ENCODE measurements at regions not wholly inside any gene's neighbourhood (a gene's known extent, or its start where the extent isn't known, plus 50 kb on each side); places are given as distances from the start of the nearest gene placed in this dataset.

GRCh38 chr16:22633280-22633679, 122.6 kb downstream of the NPIPB5 start (continued):
- TF ChIP-seq ZBTB33 (IDR thresholded peaks at IDR 0.05; ENCODE audit: borderline replicate concordance, low read depth) (no peak), EZH2phosphoT487 (IDR thresholded peaks at IDR 0.05; ENCODE audit: borderline replicate concordance, low read depth) (no peak), FOSL2 (IDR thresholded peaks at IDR 0.05; ENCODE audit: borderline replicate concordance, low read depth) (no peak)

- no peak overlapping the region for H3K4me2 ChIP-seq
- ChIA-PET POLR2A (no interaction called here), CTCF (interaction anchor here (0.7 to 1.4 kb wide), 4 partner anchors 9 to 622 kb away, joined by 3 to 5 read pairs (median 3); no protein-coding TSS in a partner anchor)
- no peaks in the 10 kb centered on the region for H3K9me3 ChIP-seq
- H3K36me3 ChIP-seq (replicated peaks in 1 of 2; ENCODE audit: control insufficient read depth in 1 of 2, insufficient read depth in 2 of 2, low read length in 1 of 2), result no peaks in the 10 kb centered on the region
- no peak overlapping the region for H3K9ac ChIP-seq
- H3K79me2 ChIP-seq (ENCODE audit: insufficient read depth), result no peaks in the 10 kb centered on the region
- H3K27ac ChIP-seq (ENCODE audit: low read depth in 2 of 2, low read length in 1 of 2), result no peak overlapping the region
- TF ChIP-seq RAD21 (IDR thresholded peaks at IDR 0.05; ENCODE audit: low read length), result no peak
- no peak for TF ChIP-seq MXI1 (IDR thresholded peaks at IDR 0.05; ENCODE audit: low read depth, low read length)
- TF ChIP-seq NFIC (IDR thresholded peaks at IDR 0.05; ENCODE audit: borderline replicate concordance), result no peak
- TF ChIP-seq PBX3 (IDR thresholded peaks at IDR 0.05), result no peak
- no peaks in the 10 kb centered on the region for H3K27me3 ChIP-seq (ENCODE audit: insufficient read depth)
- H2AFZ ChIP-seq (ENCODE audit: low read depth), result no peak overlapping the region
- no peaks in the 10 kb centered on the region for H3K4me1 ChIP-seq (ENCODE audit: control insufficient read depth in 1 of 2, insufficient read depth in 2 of 2, low read depth in 1 of 2, low read length in 1 of 2)
- H3K4me3 ChIP-seq (ENCODE audit: low read depth in 2 of 2, low read length in 1 of 2), result no peak overlapping the region
- DNase-seq, result no peak
- no peaks in the 10 kb centered on the region for H3F3A ChIP-seq (replicated peaks; ENCODE audit: insufficient read depth)
- H4K20me1 ChIP-seq (ENCODE audit: insufficient read depth), result no peaks in the 10 kb centered on the region
- WGBS (ENCODE audit: low lambda C conversion rate), result 31% methylated on average over 3 of the region's 3 CpGs
- H3K9me2 ChIP-seq, result no peaks in the 10 kb centered on the region
Observed at GRCh38 chr16:22633799-22634198, 123.1 kb downstream of the NPIPB5 start.

- no peaks in the 10 kb centered on the region for H3K9me2 ChIP-seq
- no peaks in the 10 kb centered on the region for H3K4me1 ChIP-seq (ENCODE audit: control insufficient read depth in 1 of 2, insufficient read depth in 2 of 2, low read depth in 1 of 2, low read length in 1 of 2)
- H3K79me2 ChIP-seq (ENCODE audit: insufficient read depth), result no peaks in the 10 kb centered on the region
- H4K20me1 ChIP-seq (ENCODE audit: insufficient read depth), result no peaks in the 10 kb centered on the region
- CTCF ChIA-PET, result interaction anchor here (1.1 to 1.5 kb wide), 6 partner anchors 9 to 1478 kb away, joined by 3 to 8 read pairs (median 3); no protein-coding TSS in a partner anchor
- H3K4me2 ChIP-seq, result no peak overlapping the region
- H3K27me3 ChIP-seq (ENCODE audit: insufficient read depth), result no peaks in the 10 kb centered on the region
- no peaks in the 10 kb centered on the region for H3K9me3 ChIP-seq
- no peak for DNase-seq
- H2AFZ ChIP-seq (ENCODE audit: low read depth), result no peak overlapping the region
- no peak overlapping the region for H3K27ac ChIP-seq (ENCODE audit: low read depth in 2 of 2, low read length in 1 of 2)
- no peaks in the 10 kb centered on the region for H3F3A ChIP-seq (replicated peaks; ENCODE audit: insufficient read depth)
- H3K9ac ChIP-seq, result no peak overlapping the region
- H3K4me3 ChIP-seq (ENCODE audit: low read depth in 2 of 2, low read length in 1 of 2), result no peak overlapping the region
- no peak for TF ChIP-seq SIN3A (IDR thresholded peaks at IDR 0.05; ENCODE audit: borderline replicate concordance, low read depth, low read length)
- no peak for TF ChIP-seq JUND (IDR thresholded peaks at IDR 0.05)
- TF ChIP-seq TEAD4 (IDR thresholded peaks at IDR 0.05; ENCODE audit: borderline replicate concordance, insufficient read depth), result no peak
- TF ChIP-seq TCF12 (IDR thresholded peaks at IDR 0.05), result no peak
- POLR2A ChIA-PET, result no interaction called here
- H3K36me3 ChIP-seq (replicated peaks in 1 of 2; ENCODE audit: control insufficient read depth in 1 of 2, insufficient read depth in 2 of 2, low read length in 1 of 2), result no peaks in the 10 kb centered on the region
Observed at GRCh38 chr16:22634954-22635353, 124.3 kb downstream of the NPIPB5 start.

All from SK-N-SH (cell line).